ENCODE measurements at regions not wholly inside any gene's neighbourhood (a gene's known extent, or its start where the extent isn't known, plus 50 kb on each side); places are given as distances from the start of the nearest gene placed in this dataset.

DNA sequence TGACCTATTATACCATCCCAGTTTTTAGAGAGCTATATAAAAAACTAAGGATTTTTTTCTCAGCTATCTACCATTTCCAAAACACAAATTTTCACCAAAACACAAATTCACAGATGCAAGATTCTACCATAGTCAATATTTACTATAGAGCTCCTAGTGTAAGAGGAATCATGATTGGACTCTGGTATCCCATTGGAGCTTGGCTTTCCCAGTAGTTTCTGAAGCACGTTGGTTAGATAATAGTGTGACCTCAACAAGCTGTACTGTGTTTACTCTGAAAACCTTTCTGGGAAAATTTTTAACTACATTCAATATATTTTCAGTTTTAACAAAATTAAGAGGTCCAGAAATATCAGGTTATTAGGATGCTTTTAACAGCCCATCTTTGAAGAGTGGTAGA lies 660.6 kb upstream of the SLC10A2 start:
- POLR2A ChIA-PET (ENCODE audit: unreplicated experiment) = no interaction called here
- no TSS peak for BruUV-seq (replicated peaks)
- no peak overlapping the region for H3K4ac ChIP-seq (ENCODE audit: low read depth, low read length)

More for the DNA sequence above, 660.6 kb upstream of the SLC10A2 start:
- Histone ChIP-seq H3K14ac (replicated peaks; ENCODE audit: low read depth, low read length) (no peak overlapping the region), H3K18ac (ENCODE audit: low read depth, low read length) (no peak overlapping the region), H3K4me3 (ENCODE audit: insufficient read depth, low read depth, low read length) (no peak overlapping the region), H3K23ac (ENCODE audit: low read depth, low read length) (no peak overlapping the region), H3K56ac (ENCODE audit: extremely low read depth, insufficient read depth, low read length) (no peak overlapping the region), H3K27ac (ENCODE audit: insufficient read depth, low read length) (no peak overlapping the region), H2BK5ac (ENCODE audit: low read depth, low read length, poor library complexity, severe bottlenecking) (no peak overlapping the region), H3K4me2 (ENCODE audit: low read depth, low read length) (no peak overlapping the region), H3K36me3 (ENCODE audit: control insufficient read depth, insufficient read depth, low read length) (no peaks in the 10 kb centered on the region), H2BK15ac (ENCODE audit: low read depth, low read length) (no peak overlapping the region), H3K9me1 (ENCODE audit: insufficient read depth, low read length) (no peaks in the 10 kb centered on the region), H2BK120ac (ENCODE audit: low read depth, low read length) (no peak overlapping the region), H3K9me3 (ENCODE audit: control insufficient read depth, insufficient read depth, low read length) (0 out of 2 replicates have a peak, but pooled peaks cover 1% of the 10 kb centered on the region), H3K9ac (ENCODE audit: low read depth, low read length) (no peak overlapping the region), H4K91ac (ENCODE audit: insufficient read depth, low read depth, low read length) (no peak overlapping the region), H2AK5ac (ENCODE audit: low read depth, low read length) (no peak overlapping the region), H3K4me1 (ENCODE audit: control insufficient read depth, insufficient read depth, low read length) (no peaks in the 10 kb centered on the region), H3K27me3 (ENCODE audit: control insufficient read depth, insufficient read depth, low read length) (no peaks in the 10 kb centered on the region), H4K8ac (ENCODE audit: low read depth in 2 of 2, low read length in 2 of 2) (no peak overlapping the region), H4K5ac (ENCODE audit: low read depth, low read length) (no peak overlapping the region), H2AK9ac (replicated peaks; ENCODE audit: low read depth, low read length, poor library complexity) (no peak overlapping the region), H3K79me1 (ENCODE audit: low read depth in 1 of 2, low read length in 2 of 2) (no peaks in the 10 kb centered on the region), H2AFZ (replicated peaks; ENCODE audit: low read length, poor library complexity) (no peak overlapping the region), H2BK20ac (ENCODE audit: low read depth, low read length) (no peak overlapping the region), H4K20me1 (ENCODE audit: insufficient read depth, low read length) (no peaks in the 10 kb centered on the region)
- in situ Hi-C loops (cut with MboI; ENCODE audit: low sequenced_read_pairs) = no loop called here
- ATAC-seq (ENCODE audit: low read depth) (no peak), DNase-seq (no peak)
- dilution Hi-C loops (cut with HindIII; ENCODE audit: low sequenced_read_pairs, unreplicated experiment) = no loop called here
- WGBS, 2 experiments (ENCODE audit: extremely low coverage in 2 of 2, insufficient read length in 1 of 2) = no CpG with 5 or more reads among the region's 1 CpG
- intact Hi-C loops (cut with micrococcal nuclease) = no loop called here
- TF ChIP-seq MXI1 (IDR thresholded peaks at IDR 0.05; ENCODE audit: borderline replicate concordance, low read depth, low read length) = no peak
- no peak for TF ChIP-seq CTCF (conservative IDR thresholded peaks at IDR 0.05; ENCODE audit: low read depth, low read length)
- TF ChIP-seq MAFK (IDR thresholded peaks at IDR 0.05; ENCODE audit: low read depth, low read length) = no peak
- no peak for TF ChIP-seq BHLHE40 (IDR thresholded peaks at IDR 0.05; ENCODE audit: low read depth, low read length)
- TF ChIP-seq ELK1 (IDR thresholded peaks at IDR 0.05; ENCODE audit: borderline replicate concordance, low read depth, low read length) = no peak
- no peak for TF ChIP-seq RFX5 (IDR thresholded peaks at IDR 0.05; ENCODE audit: low read depth, low read length)
- no peak for TF ChIP-seq RCOR1 (IDR thresholded peaks at IDR 0.05; ENCODE audit: insufficient replicate concordance, low read length)
- TF ChIP-seq CEBPB (IDR thresholded peaks at IDR 0.05; ENCODE audit: low read depth, low read length) = no peak
- TF ChIP-seq MAZ (IDR thresholded peaks at IDR 0.05; ENCODE audit: borderline replicate concordance, low read depth, low read length) = no peak
- no peak for TF ChIP-seq CHD1 (IDR thresholded peaks at IDR 0.05; ENCODE audit: low read depth, low read length)
- TF ChIP-seq RAD21 (IDR thresholded peaks at IDR 0.05; ENCODE audit: low read length) = no peak
- no peak for TF ChIP-seq FOS (IDR thresholded peaks at IDR 0.05; ENCODE audit: low read depth, low read length)
- TF ChIP-seq SMC3 (IDR thresholded peaks at IDR 0.05; ENCODE audit: low read depth, low read length) = no peak
- TF ChIP-seq NFE2L2 (IDR thresholded peaks at IDR 0.05; ENCODE audit: low read depth, low read length) = no peak
- TF ChIP-seq USF2 (IDR thresholded peaks at IDR 0.05; ENCODE audit: low read depth, low read length) = no peak
- CTCF ChIA-PET = no interaction called here

Measured in IMR-90 (cell line).